Midbrain (tissue), 1 donor: ENCODE measurements at regions not wholly inside any gene's neighbourhood (a gene's known extent, or its start where the extent isn't known, plus 50 kb on each side); places are given as distances from the start of the nearest gene placed in this dataset.
"Not testable (repeated sequence)": the region's sequence is repeated elsewhere in the genome, so short reads cannot be mapped to it uniquely, and the experiment has no call there.

Experiments
- DNase-seq: peaks from one replicate; lab custom pipeline; 2025; lab: John Stamatoyannopoulos, UW

GRCh38 chr13:71214821-71215220, 652.2 kb downstream of the DACH1 start:
- no peak for DNase-seq

- no peak for DNase-seq
These were observed 652.6 kb downstream of the DACH1 start for GRCh38 chr13:71214357-71214756.

- no peak for DNase-seq
These were observed 653.7 kb downstream of the DACH1 start for GRCh38 chr13:71213252-71213821.

- no peak for DNase-seq
These were observed 656.1 kb downstream of the DACH1 start for GRCh38 chr13:71210861-71211260.

- DNase-seq, result no peak
These were observed 657.8 kb downstream of the DACH1 start for GRCh38 chr13:71209217-71209616.

- not testable (repeated sequence) for DNase-seq
These were observed 682.4 kb downstream of the DACH1 start for GRCh38 chr13:71184583-71184982.

GRCh38 chr13:71183352-71183751, 683.7 kb downstream of the DACH1 start:
- not testable (repeated sequence) for DNase-seq

GRCh38 chr13:71171740-71172139, 695.3 kb downstream of the DACH1 start:
- DNase-seq, result no peak

- DNase-seq, result no peak
These were observed 697.8 kb downstream of the DACH1 start for GRCh38 chr13:71169180-71169579.

- DNase-seq, result no peak
These were observed 710.5 kb downstream of the DACH1 start for GRCh38 chr13:71156550-71156949.

- no peak for DNase-seq
These were observed 717.3 kb downstream of the DACH1 start for GRCh38 chr13:71149498-71150363.

GRCh38 chr13:71149046-71149445, 718.0 kb downstream of the DACH1 start:
- no peak for DNase-seq

- DNase-seq, result no peak
These were observed 718.6 kb downstream of the DACH1 start for GRCh38 chr13:71148396-71148795.

- no peak for DNase-seq
These were observed 722.1 kb downstream of the DACH1 start for GRCh38 chr13:71144883-71145282.

- DNase-seq, result no peak
These were observed 729.9 kb downstream of the DACH1 start for GRCh38 chr13:71137101-71137500.

- no peak for DNase-seq
These were observed 742.8 kb downstream of the DACH1 start for GRCh38 chr13:71124230-71124629.

- no peak for DNase-seq
These were observed 748.1 kb downstream of the DACH1 start for GRCh38 chr13:71118779-71119364.

- DNase-seq, result no peak
These were observed 749.1 kb downstream of the DACH1 start for GRCh38 chr13:71117920-71118319.

- no peak for DNase-seq
These were observed 751.7 kb downstream of the DACH1 start for GRCh38 chr13:71115301-71115700.

GRCh38 chr13:71096421-71096820, 770.6 kb downstream of the DACH1 start:
- DNase-seq, result no peak

- no peak for DNase-seq
These were observed 776.0 kb downstream of the DACH1 start for GRCh38 chr13:71090990-71091389.

- DNase-seq, result no peak
These were observed 777.9 kb downstream of the DACH1 start for GRCh38 chr13:71089056-71089455.

GRCh38 chr13:71087432-71087831, 779.6 kb downstream of the DACH1 start:
- no peak for DNase-seq
